ENCODE measurements at regions not wholly inside any gene's neighbourhood (a gene's known extent, or its start where the extent isn't known, plus 50 kb on each side); places are given as distances from the start of the nearest gene placed in this dataset.

GRCh38 chr2:176466918-176467452 lies 197.7 kb downstream of the MTX2 start:
- H3K4me1 Mint-ChIP-seq: no peaks in the 10 kb centered on the region
- peaks cover 83% of the 10 kb centered on the region for H3K27me3 Mint-ChIP-seq
- ATAC-seq (no peak), DNase-seq (no peak)
- no peaks in the 10 kb centered on the region for H3K36me3 Mint-ChIP-seq (ENCODE audit: low read depth)
- no peak overlapping the region for H3K4me3 Mint-ChIP-seq
- H3K27ac Mint-ChIP-seq: no peak overlapping the region
- H3K9me3 ChIP-seq (ENCODE audit: control insufficient read depth, low read length, poor library complexity, severe bottlenecking): no peaks in the 10 kb centered on the region

DNA sequence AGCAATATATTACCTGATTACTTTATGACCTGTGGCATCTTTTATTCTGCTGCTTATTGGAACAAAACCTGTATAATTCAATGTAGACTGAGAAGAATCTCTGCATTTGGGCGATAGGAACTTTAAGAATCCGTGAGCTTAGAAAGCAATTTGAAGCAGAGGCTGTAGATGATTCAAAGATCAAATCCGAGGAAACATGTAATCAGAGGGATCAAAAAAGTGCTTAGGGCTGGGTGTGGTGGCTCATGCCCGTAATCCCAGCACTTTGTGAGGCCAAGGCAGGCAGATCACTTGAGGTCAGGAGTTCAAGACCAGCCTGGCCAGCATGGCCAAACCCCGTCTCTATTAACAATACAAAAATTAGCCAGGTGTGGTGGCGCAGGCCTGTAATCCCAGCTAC lies 198.4 kb downstream of the MTX2 start:
- ATAC-seq: no peak
- H3K9me3 ChIP-seq (ENCODE audit: control insufficient read depth, low read length, poor library complexity, severe bottlenecking): no peaks in the 10 kb centered on the region
- DNase-seq: no peak
- no peak overlapping the region for H3K27ac Mint-ChIP-seq
- peaks cover 78% of the 10 kb centered on the region for H3K27me3 Mint-ChIP-seq
- H3K4me3 Mint-ChIP-seq: no peak overlapping the region
- no peaks in the 10 kb centered on the region for H3K36me3 Mint-ChIP-seq (ENCODE audit: low read depth)
- H3K4me1 Mint-ChIP-seq: no peaks in the 10 kb centered on the region

DNA sequence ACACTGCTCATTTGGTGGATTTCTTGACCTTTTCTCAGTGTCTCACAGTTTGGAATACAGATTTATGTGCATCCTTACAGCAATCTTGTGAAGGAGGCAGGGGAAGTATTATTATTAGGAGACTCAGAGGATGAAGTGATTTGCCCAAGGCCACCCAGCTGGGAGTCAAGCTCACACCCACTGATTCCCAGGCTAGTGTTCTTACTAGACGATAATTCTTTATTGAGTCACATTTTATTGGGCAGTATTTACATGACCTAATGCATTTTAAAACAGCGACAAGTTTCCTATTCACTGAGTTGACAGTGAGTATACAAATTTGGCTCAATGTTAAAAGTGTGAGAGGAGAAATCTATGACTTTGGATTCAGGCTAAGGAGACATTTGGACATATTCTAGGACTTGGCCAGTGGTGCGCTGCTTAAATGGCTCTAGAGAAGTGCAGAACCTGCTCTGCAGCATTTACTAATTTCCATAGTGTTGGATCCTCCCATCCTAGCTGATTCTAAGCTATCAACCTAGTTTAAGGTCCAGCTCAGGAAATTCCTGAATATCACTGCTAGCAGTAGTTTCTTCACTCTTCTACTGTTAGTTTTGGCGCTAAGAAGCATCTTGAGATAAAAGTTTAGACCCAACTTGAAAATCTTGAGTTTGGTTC lies 199.3 kb downstream of the MTX2 start:
- Mint-ChIP-seq H3K27ac (no peak overlapping the region), H3K36me3 (ENCODE audit: low read depth) (no peaks in the 10 kb centered on the region), H3K27me3 (peaks cover 74% of the 10 kb centered on the region), H3K4me3 (no peak overlapping the region), H3K4me1 (peaks cover 4% of the 10 kb centered on the region)
- no peak for ATAC-seq
- H3K9me3 ChIP-seq (ENCODE audit: control insufficient read depth, low read length, poor library complexity, severe bottlenecking): no peaks in the 10 kb centered on the region
- no peak for DNase-seq

DNA sequence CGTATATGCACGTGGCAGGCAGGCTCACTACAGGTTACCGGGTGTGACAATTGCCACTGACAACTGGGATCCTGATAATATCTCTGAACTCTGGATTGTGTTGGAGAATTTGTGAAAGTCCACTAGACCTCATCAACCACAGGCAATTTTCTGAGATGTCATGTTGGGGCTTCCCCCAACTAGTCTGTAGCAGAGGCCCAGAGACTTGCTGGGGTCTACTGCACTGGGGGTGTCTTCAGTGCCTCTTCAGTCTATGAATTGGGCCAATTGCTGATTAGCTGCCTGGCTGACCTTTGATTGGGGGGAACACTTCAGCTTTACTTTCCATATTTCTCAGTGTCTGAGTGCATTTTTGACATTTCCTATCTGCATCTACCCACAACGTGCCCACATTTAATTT lies 201.5 kb downstream of the MTX2 start:
- DNase-seq: no peak
- H3K27me3 Mint-ChIP-seq: peaks cover 55% of the 10 kb centered on the region
- peaks cover 6% of the 10 kb centered on the region for H3K4me1 Mint-ChIP-seq
- H3K4me3 Mint-ChIP-seq: no peak overlapping the region
- H3K27ac Mint-ChIP-seq: no peak overlapping the region
- ATAC-seq: no peak
- no peaks in the 10 kb centered on the region for H3K9me3 ChIP-seq (ENCODE audit: control insufficient read depth, low read length, poor library complexity, severe bottlenecking)
- no peaks in the 10 kb centered on the region for H3K36me3 Mint-ChIP-seq (ENCODE audit: low read depth)

DNA sequence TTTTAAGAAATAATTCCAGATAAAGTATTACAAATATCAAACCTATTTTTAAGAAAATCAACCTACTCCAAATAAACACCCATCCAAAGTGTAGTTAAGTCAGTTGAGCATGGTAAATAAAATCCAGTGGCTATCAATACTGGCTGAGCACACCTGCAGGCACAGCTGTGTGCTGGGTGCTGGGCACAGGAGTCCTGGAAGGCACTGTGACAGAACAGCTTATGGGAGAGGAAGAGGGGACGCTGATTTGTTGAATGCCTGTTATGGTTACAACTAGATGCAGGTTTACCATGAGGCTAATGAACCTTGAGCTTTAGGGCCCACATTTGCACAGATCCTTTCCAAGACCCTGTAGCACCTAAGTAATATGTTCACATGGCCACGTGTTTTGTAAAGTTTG lies 202.7 kb downstream of the MTX2 start:
- H3K4me3 Mint-ChIP-seq: no peak overlapping the region
- peaks cover 6% of the 10 kb centered on the region for H3K4me1 Mint-ChIP-seq
- DNase-seq: no peak
- no peaks in the 10 kb centered on the region for H3K9me3 ChIP-seq (ENCODE audit: control insufficient read depth, low read length, poor library complexity, severe bottlenecking)
- no peak for ATAC-seq
- H3K27ac Mint-ChIP-seq: no peak overlapping the region
- H3K36me3 Mint-ChIP-seq (ENCODE audit: low read depth): no peaks in the 10 kb centered on the region
- peaks cover 47% of the 10 kb centered on the region for H3K27me3 Mint-ChIP-seq

DNA sequence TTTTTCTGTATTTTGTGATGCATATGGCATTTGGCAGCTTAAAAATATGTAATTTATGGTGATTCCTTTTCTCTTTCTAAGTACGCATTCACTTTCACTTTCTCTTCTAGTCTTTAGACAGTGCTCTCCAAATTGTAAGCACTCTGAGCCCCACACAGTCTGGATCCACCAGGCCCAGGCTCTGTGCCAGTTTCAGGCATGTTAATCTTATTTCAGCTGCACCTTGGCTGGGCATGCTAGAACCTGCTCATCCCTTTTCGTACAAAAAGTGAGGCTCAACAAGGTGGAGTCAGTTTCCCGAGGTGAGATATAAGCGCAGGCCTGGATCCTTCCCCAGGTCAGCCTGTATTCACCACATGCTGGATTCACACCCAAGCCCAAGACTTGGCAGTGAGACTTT lies 203.9 kb downstream of the MTX2 start:
- Mint-ChIP-seq H3K4me1 (peaks cover 6% of the 10 kb centered on the region), H3K36me3 (ENCODE audit: low read depth) (no peaks in the 10 kb centered on the region), H3K27me3 (peaks cover 41% of the 10 kb centered on the region), H3K27ac (peak overlapping the region; percentile 34), H3K4me3 (peak overlapping the region; percentile 70)
- DNase-seq (no peak), ATAC-seq (no peak)
- no peaks in the 10 kb centered on the region for H3K9me3 ChIP-seq (ENCODE audit: control insufficient read depth, low read length, poor library complexity, severe bottlenecking)

DNA sequence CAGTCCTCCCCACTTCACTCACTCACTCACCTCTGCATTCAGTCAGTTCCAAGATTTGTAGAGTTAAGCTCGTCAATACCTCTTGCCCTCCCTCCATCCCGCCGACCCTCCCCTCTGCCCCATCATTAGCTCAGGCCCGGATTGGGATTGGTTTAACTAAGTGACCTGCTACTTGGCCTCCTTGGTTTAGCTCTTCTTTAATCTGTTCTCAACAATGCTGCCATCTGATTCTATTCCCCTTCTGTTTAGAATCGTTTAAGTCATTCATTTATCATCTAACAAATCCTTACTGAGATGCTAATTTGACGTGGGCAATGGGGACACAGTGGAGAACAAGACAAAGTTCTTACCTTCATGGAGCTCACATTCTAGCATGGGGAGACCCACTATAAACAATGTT lies 204.6 kb downstream of the MTX2 start:
- H3K27ac Mint-ChIP-seq: no peak overlapping the region
- H3K9me3 ChIP-seq (ENCODE audit: control insufficient read depth, low read length, poor library complexity, severe bottlenecking): no peaks in the 10 kb centered on the region
- DNase-seq (no peak), ATAC-seq (no peak)
- H3K4me3 Mint-ChIP-seq: no peak overlapping the region
- peaks cover 6% of the 10 kb centered on the region for H3K4me1 Mint-ChIP-seq
- H3K27me3 Mint-ChIP-seq: peaks cover 36% of the 10 kb centered on the region
- H3K36me3 Mint-ChIP-seq (ENCODE audit: low read depth): no peaks in the 10 kb centered on the region

GRCh38 chr2:176477336-176477735 lies 208.1 kb downstream of the MTX2 start:
- ATAC-seq (no peak), DNase-seq (no peak)
- Mint-ChIP-seq H3K36me3 (ENCODE audit: low read depth) (no peaks in the 10 kb centered on the region), H3K27me3 (peaks cover 27% of the 10 kb centered on the region), H3K4me3 (no peak overlapping the region), H3K27ac (no peak overlapping the region), H3K4me1 (peaks cover 6% of the 10 kb centered on the region)
- H3K9me3 ChIP-seq (ENCODE audit: control insufficient read depth, low read length, poor library complexity, severe bottlenecking): no peaks in the 10 kb centered on the region

DNA sequence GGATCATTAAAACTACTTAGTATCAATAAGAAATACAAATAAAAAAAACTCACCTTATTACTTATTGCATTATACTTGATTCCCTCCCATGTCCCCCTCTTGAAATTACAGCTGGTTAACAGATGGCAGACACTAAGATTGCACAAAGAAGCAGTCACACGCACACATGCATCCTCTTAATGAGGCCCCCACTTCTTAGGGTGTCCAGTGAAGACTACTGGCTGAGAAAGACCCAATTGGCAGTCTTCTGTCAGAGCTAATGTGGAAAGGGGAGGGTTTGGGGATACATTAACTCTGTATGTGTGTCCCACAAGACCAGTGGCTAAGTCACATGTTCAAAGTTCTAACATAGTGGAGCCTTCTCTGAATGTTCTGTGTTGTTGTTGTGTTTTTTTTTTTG lies 210.7 kb downstream of the MTX2 start:
- ATAC-seq (no peak), DNase-seq (no peak)
- H3K36me3 Mint-ChIP-seq (ENCODE audit: low read depth): no peaks in the 10 kb centered on the region
- H3K4me1 Mint-ChIP-seq: no peaks in the 10 kb centered on the region
- H3K4me3 Mint-ChIP-seq: no peak overlapping the region
- H3K9me3 ChIP-seq (ENCODE audit: control insufficient read depth, low read length, poor library complexity, severe bottlenecking): no peaks in the 10 kb centered on the region
- peaks cover 41% of the 10 kb centered on the region for H3K27me3 Mint-ChIP-seq
- H3K27ac Mint-ChIP-seq: no peak overlapping the region

DNA sequence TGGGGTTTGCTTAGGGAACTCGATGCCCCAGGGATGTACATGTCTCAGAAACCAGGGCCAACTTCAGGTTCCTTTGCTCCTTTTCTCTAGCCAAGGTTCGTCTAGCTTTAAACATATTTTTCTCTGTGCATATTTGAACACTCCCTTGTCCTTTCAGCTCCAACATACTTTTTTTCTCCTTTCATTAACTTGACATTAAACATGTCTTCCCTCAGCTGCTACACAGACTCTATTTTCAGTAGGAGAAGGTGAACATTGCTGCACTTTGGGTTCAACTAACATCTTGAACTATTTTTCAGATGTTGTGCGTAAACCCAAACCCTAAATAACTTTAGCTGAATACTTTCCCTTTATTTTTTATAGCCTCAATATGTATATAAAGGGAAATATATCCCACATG lies 212.9 kb downstream of the MTX2 start:
- no peaks in the 10 kb centered on the region for H3K9me3 ChIP-seq (ENCODE audit: control insufficient read depth, low read length, poor library complexity, severe bottlenecking)
- H3K36me3 Mint-ChIP-seq (ENCODE audit: low read depth): no peaks in the 10 kb centered on the region
- ATAC-seq: no peak
- no peak overlapping the region for H3K4me3 Mint-ChIP-seq
- peaks cover 51% of the 10 kb centered on the region for H3K27me3 Mint-ChIP-seq
- H3K4me1 Mint-ChIP-seq: no peaks in the 10 kb centered on the region
- no peak overlapping the region for H3K27ac Mint-ChIP-seq
- DNase-seq: no peak

DNA sequence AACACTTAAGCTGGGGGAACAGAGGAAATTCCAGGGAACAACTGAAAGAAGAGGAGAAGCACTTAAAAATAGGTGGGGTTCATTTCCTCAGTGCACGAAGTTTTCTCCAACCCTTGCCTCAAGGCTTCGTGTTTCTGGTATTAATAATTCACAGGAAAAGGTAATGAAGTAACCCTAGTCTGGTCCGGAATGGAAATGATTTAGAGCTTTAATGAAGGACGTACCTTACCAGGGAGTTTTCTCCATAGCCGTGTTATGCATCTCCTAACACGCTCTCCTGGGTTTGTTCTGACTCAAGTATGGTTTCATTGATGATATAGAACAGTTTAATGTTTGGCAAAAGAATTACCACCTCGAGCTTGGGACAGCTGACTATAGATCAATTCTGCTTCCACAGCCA lies 214.2 kb downstream of the MTX2 start:
- H3K9me3 ChIP-seq (ENCODE audit: control insufficient read depth, low read length, poor library complexity, severe bottlenecking): no peaks in the 10 kb centered on the region
- no peak for ATAC-seq
- no peak overlapping the region for H3K27ac Mint-ChIP-seq
- no peaks in the 10 kb centered on the region for H3K4me1 Mint-ChIP-seq
- no peak overlapping the region for H3K4me3 Mint-ChIP-seq
- no peak for DNase-seq
- peaks cover 58% of the 10 kb centered on the region for H3K27me3 Mint-ChIP-seq
- no peaks in the 10 kb centered on the region for H3K36me3 Mint-ChIP-seq (ENCODE audit: low read depth)

- no peaks in the 10 kb centered on the region for H3K4me1 Mint-ChIP-seq
Measured at GRCh38 chr2:176483901-176484568, 214.8 kb downstream of the MTX2 start.

GRCh38 chr2:176484838-176485237 lies 215.6 kb downstream of the MTX2 start:
- Mint-ChIP-seq H3K4me1 (no peaks in the 10 kb centered on the region), H3K4me3 (no peak overlapping the region), H3K36me3 (ENCODE audit: low read depth) (no peaks in the 10 kb centered on the region), H3K27me3 (peaks cover 71% of the 10 kb centered on the region), H3K27ac (no peak overlapping the region)
- no peak for ATAC-seq
- DNase-seq: no peak
- no peaks in the 10 kb centered on the region for H3K9me3 ChIP-seq (ENCODE audit: control insufficient read depth, low read length, poor library complexity, severe bottlenecking)

More at GRCh38 chr2:176483901-176484568, 214.8 kb downstream of the MTX2 start:
- H3K27me3 Mint-ChIP-seq: peaks cover 64% of the 10 kb centered on the region
- no peak overlapping the region for H3K27ac Mint-ChIP-seq
- H3K9me3 ChIP-seq (ENCODE audit: control insufficient read depth, low read length, poor library complexity, severe bottlenecking): no peaks in the 10 kb centered on the region
- DNase-seq: no peak
- no peak overlapping the region for H3K4me3 Mint-ChIP-seq
- no peak for ATAC-seq
- H3K36me3 Mint-ChIP-seq (ENCODE audit: low read depth): no peaks in the 10 kb centered on the region

DNA sequence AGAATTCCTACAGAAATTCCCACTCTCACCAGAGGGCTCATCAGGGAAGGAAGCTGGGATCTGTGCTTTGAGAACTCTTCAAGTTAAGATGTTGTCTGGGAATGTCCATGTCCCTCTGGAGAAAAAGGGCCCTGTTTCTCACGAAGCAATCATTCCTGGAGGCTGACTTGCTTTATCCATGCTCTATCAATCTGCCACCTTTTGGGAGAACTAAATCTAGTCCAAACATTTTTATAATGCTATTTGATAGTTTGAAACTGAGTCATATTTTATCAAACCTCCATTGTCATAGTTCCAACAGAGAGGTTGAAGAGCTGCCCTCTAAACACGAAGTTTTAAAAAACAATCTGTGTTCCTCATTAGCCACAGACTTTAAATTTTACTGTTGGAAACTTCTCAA lies 219.2 kb downstream of the MTX2 start:
- Mint-ChIP-seq H3K4me3 (no peak overlapping the region), H3K27me3 (peaks cover 67% of the 10 kb centered on the region), H3K4me1 (peaks cover 4% of the 10 kb centered on the region), H3K27ac (no peak overlapping the region), H3K36me3 (ENCODE audit: low read depth) (peaks cover 3% of the 10 kb centered on the region)
- ATAC-seq (no peak), DNase-seq (no peak)
- H3K9me3 ChIP-seq (ENCODE audit: control insufficient read depth, low read length, poor library complexity, severe bottlenecking): no peaks in the 10 kb centered on the region
